ENCODE measurements at regions not wholly inside any gene's neighbourhood (a gene's known extent, or its start where the extent isn't known, plus 50 kb on each side); places are given as distances from the start of the nearest gene placed in this dataset.

- TF ChIP-seq CTCF (IDR thresholded peaks at IDR 0.05) (no peak), POLR2A (IDR thresholded peaks at IDR 0.05) (no peak)
These were observed 111.2 kb downstream of the ZNF280B start for GRCh38 chr22:22397292-22397870.

Data from vagina (tissue), 2 donors.